GM12875 (cell line): ENCODE measurements at regions not wholly inside any gene's neighbourhood (a gene's known extent, or its start where the extent isn't known, plus 50 kb on each side); places are given as distances from the start of the nearest gene placed in this dataset.

Source experiments
- H3K4me3 ChIP-seq: one replicate; pipeline ENCODE4 v1.5.1; 2011; ENCODE audit warnings: low read depth, low read length, control low read depth
- CTCF ChIP-seq: IDR thresholded peaks from 2 replicates; pipeline ENCODE4 v1.5.1; 2011; ENCODE audit warnings: low read depth, mild to moderate bottlenecking, control low read depth, inconsistent platforms, low read length, moderate library complexity, borderline replicate concordance; ENCODE audit not compliant: insufficient read depth

- H3K4me3 ChIP-seq = no peak overlapping the region
- TF ChIP-seq CTCF = no peak
Measured at GRCh38 chr16:26561303-26561702, 505.4 kb upstream of the C16orf82 start.

GRCh38 chr16:26563018-26563417 is 503.7 kb upstream of the C16orf82 start:
- no peak for TF ChIP-seq CTCF

GRCh38 chr16:26567356-26567755 is 499.4 kb upstream of the C16orf82 start:
- H3K4me3 ChIP-seq = no peak overlapping the region
- TF ChIP-seq CTCF = no peak

More at GRCh38 chr16:26563018-26563417, 503.7 kb upstream of the C16orf82 start:
- H3K4me3 ChIP-seq = no peak overlapping the region

- TF ChIP-seq CTCF = peak; percentile 37; the same call in 1 of the 2 replicates
- H3K4me3 ChIP-seq = no peak overlapping the region
Measured at GRCh38 chr16:26569793-26570192, 496.9 kb upstream of the C16orf82 start.

GRCh38 chr16:26578748-26579147 is 488.0 kb upstream of the C16orf82 start:
- no peak overlapping the region for H3K4me3 ChIP-seq
- TF ChIP-seq CTCF = no peak

- no peak overlapping the region for H3K4me3 ChIP-seq
- TF ChIP-seq CTCF = no peak
Measured at GRCh38 chr16:26583803-26584202, 482.9 kb upstream of the C16orf82 start.

- H3K4me3 ChIP-seq = no peak overlapping the region
- TF ChIP-seq CTCF = no peak
Measured at GRCh38 chr16:26593700-26594099, 473.0 kb upstream of the C16orf82 start.
